Stimulated activated CD8-positive, alpha-beta memory T cell treated with anti-CD3 and anti-CD28 coated beads, Interleukin-4, amount 100 ng/mL, for 48 hours (primary cell): ENCODE measurements at regions not wholly inside any gene's neighbourhood (a gene's known extent, or its start where the extent isn't known, plus 50 kb on each side); places are given as distances from the start of the nearest gene placed in this dataset.

Experiments
- DNase-seq: peaks from one replicate; pipeline ENCODE4 v3.0.0-alpha.2; 2020

DNA sequence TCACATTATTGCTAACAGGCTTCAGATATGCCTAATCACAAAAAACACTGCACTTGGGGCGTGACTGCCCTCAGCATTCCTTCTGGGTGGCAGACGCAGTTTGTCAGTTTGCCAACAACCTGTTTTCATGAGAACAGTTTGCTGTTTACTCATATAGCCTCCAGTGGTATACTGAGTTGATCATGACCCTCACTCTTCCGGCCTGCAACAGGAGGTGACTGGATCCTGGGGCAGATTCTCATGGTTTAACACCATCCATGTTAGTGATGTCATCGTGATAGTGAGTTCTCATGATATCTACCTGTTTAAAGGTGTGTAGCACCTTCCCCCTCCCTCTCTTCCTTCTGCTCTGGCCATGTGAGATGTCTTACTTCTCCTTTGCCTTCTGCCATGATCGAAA lies 555.2 kb downstream of the PLPP3 start:
- DNase-seq, result no peak

GRCh38 chr1:56019922-56020321 lies 559.4 kb downstream of the PLPP3 start:
- DNase-seq, result no peak

- DNase-seq, result no peak
Observed at GRCh38 chr1:56019472-56019871, 559.9 kb downstream of the PLPP3 start.

GRCh38 chr1:56017336-56017735 lies 562.0 kb downstream of the PLPP3 start:
- DNase-seq, result no peak

DNA sequence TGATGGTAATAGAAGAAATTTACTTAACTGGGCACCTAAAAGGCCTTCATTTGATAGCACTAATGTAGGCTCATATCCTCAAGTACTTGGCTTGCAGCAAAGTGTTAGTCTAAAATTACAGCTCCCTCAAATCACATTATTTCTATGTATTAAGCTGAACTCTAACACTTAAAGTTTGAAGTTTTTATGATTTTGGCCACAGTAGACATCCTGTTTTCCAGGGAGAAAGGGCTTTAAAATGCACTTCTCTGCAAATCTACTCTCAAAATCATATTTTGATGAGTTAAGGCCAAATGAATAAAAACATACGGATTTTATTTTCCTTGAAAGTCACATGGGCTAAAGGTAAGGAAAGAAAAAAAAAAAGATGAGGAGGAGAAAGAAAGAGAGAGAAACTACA lies 575.5 kb downstream of the PLPP3 start:
- no peak for DNase-seq

- DNase-seq, result no peak
Observed at GRCh38 chr1:56002231-56002630, 577.1 kb downstream of the PLPP3 start.

DNA sequence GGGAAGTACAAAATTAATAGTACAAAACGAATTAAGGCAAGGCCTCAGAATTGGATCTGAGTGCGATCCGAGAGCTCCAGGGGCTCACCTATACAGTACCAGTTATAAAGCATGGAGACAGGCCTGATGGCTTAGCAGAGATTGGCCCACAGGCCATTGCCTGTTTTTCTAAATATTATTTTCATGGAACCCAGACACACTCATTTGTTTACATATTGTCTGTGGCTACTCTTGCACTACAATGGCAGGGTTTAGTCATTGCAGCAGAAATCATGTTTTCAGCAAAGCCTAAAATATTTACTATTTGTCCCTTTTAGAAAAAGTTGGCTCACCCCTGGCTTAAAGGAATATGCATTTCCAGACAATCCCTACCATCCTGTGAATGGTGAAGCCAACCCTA lies 578.9 kb downstream of the PLPP3 start:
- no peak for DNase-seq

GRCh38 chr1:55997536-55997935 lies 581.8 kb downstream of the PLPP3 start:
- DNase-seq, result no peak

- no peak for DNase-seq
Observed at GRCh38 chr1:55993646-55994318, 585.6 kb downstream of the PLPP3 start.

GRCh38 chr1:55990007-55990406 lies 589.4 kb downstream of the PLPP3 start:
- DNase-seq, result no peak

- DNase-seq, result no peak
Observed at GRCh38 chr1:55988963-55989452, 590.4 kb downstream of the PLPP3 start.

GRCh38 chr1:55987491-55988249 lies 591.7 kb downstream of the PLPP3 start:
- DNase-seq, result no peak

DNA sequence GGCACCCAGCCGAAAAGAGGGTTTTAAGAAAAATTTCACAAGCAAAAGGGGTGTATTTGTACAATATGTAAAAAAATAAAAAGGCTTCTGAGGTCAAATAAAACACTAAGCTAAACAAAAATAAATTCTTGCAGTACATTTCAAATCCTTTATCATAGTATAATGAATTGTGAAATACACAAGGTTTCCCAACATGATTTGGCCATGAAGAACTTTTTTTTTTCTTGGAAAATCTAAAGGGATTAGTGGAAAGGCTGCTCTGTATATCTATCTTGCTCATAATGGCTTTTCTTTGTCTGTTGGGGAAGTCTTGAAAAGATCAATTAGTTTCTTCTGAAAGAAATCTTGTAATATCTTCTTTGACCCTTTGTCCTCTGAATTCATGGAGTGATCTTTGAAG lies 593.4 kb downstream of the PLPP3 start:
- no peak for DNase-seq

- DNase-seq, result no peak
Observed at GRCh38 chr1:55981010-55981650, 598.2 kb downstream of the PLPP3 start.

DNA sequence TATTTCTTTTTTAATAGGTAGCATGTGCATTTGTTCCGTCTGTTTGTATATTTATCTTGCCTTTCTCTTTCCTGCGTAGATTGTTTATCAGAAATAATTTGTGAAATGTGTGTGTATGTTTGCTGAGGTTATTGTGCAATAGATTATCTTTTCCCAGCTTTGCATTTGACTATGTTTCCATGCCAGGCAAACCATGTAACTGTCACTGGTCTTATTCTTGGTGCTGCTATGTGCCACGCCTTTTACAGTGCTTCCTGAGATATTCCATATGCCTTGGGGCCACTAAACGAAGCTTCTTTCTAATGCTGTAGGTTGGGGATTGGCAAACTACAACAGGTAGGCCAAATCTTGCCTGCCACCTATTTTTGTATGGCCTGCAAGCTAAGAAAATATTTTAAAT lies 598.8 kb downstream of the PLPP3 start:
- DNase-seq, result no peak

DNA sequence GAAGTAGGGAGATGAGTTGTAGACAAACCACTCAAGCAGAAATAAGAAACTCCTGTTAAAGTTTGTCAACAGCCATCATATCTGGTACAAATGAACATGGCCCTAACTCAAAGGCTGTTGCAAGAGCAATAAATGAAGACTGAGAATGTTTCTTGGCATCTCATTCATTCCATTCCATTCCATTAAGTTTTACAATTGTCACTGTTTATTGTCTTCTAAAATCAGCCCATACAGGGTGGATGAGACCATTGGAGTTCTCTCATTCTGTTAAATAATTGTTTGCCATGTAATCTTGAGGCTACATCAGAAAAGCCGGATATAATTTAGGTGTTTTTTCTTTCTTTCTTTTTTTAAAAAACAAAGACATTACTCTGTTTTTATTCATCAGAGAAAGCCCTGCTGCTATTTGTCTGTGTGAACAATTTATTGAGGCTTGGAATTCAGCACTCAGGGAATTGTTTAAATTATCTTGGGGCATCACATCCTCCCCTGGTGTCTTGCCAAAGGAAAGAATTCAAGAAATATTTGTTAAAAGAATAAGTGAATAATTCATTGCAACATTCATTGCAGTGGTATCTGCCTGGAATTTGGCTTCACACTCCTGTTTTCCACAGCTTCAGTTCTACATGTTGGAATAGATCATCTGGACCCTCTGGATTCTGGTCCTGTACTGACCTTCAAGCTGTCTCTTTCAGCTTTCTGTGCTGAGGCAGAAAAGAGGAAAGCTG lies 604.5 kb downstream of the PLPP3 start:
- DNase-seq, result no peak

- no peak for DNase-seq
Observed at GRCh38 chr1:55970526-55971110, 608.7 kb downstream of the PLPP3 start.

GRCh38 chr1:55969322-55969721 lies 610.0 kb downstream of the PLPP3 start:
- DNase-seq, result no peak

GRCh38 chr1:55968661-55969060 lies 610.7 kb downstream of the PLPP3 start:
- no peak for DNase-seq

GRCh38 chr1:55965981-55966461 lies 613.3 kb downstream of the PLPP3 start:
- no peak for DNase-seq

DNA sequence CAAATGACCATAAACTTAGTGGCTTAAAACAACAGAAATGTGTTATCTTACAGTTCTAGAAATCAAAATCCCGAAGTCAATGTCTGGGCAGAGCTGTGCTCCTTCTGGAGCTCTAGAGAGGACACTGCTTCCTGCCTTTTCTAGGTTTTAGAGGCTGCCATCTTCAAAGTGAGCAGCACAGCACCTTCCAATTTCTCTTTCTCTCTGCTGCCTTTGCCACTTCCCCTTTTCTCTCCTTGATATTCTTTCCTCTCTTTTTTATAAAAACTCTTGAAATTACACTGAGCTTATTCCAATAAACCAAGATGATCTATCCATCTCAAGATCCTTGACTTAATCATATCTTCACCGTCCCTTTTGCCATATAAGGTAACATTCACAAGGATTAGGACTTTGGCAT lies 616.9 kb downstream of the PLPP3 start:
- DNase-seq, result no peak

DNA sequence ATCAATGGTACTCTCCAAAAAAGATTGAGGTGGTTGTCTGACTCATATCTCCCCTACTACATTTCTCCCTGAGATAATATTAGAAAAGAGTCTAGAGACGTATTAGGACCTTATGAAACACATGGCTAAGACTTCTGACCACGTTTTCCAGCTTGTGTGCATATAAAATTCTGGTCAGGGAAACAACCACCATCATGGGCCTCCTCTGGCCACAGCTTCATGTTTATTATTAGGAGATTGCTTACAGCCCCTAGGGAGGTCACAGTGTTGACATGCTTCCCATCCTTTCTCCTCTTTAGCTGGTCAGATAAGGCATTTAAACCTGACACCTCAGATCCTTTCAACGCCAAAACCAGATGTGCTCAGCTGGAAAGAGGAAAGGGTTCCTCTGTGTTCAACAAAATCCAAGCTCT lies 620.2 kb downstream of the PLPP3 start:
- DNase-seq, result no peak

GRCh38 chr1:55958498-55958897 lies 620.9 kb downstream of the PLPP3 start:
- DNase-seq, result no peak
